Nephron progenitor cell (in vitro differentiated cells): ENCODE measurements at regions not wholly inside any gene's neighbourhood (a gene's known extent, or its start where the extent isn't known, plus 50 kb on each side); places are given as distances from the start of the nearest gene placed in this dataset.

Experiments
- DNase-seq: peaks from one replicate; pipeline ENCODE4 v3.0.0; 2021
- H3K27ac Mint-ChIP-seq: 2 replicates; pipeline ENCODE4 v1.8.0; 2021; ENCODE audit warnings: mild to moderate bottlenecking, moderate library complexity, mixed read lengths
- H3K27me3 Mint-ChIP-seq: 2 replicates; pipeline ENCODE4 v1.8.0; 2021; ENCODE audit warnings: mild to moderate bottlenecking, low read depth, mixed read lengths; ENCODE audit not compliant: poor library complexity
- H3K36me3 Mint-ChIP-seq: 2 replicates; pipeline ENCODE4 v1.8.0; 2021; ENCODE audit warnings: low read depth, mixed read lengths
- H3K4me1 Mint-ChIP-seq: 2 replicates; pipeline ENCODE4 v1.8.0; 2021; ENCODE audit warnings: mixed read lengths
- H3K4me3 Mint-ChIP-seq: 2 replicates; pipeline ENCODE4 v1.8.0; 2021; ENCODE audit warnings: mild to moderate bottlenecking, moderate library complexity, mixed read lengths
- H3K9me3 Mint-ChIP-seq: 2 replicates; pipeline ENCODE4 v1.8.0; 2021; ENCODE audit warnings: mild to moderate bottlenecking, moderate library complexity, mixed read lengths
- CTCF ChIP-seq: fragments of 200-600 bp; sonication (generic); IDR thresholded peaks from 2 replicates; pipeline ENCODE4 v1.5.0; 2021; ENCODE audit warnings: antibody characterized with exemption

- H3K27ac Mint-ChIP-seq: no peak overlapping the region
- no peaks in the 10 kb centered on the region for H3K36me3 Mint-ChIP-seq
- no peaks in the 10 kb centered on the region for H3K9me3 Mint-ChIP-seq
- DNase-seq: no peak
- no peaks in the 10 kb centered on the region for H3K4me1 Mint-ChIP-seq
- peaks cover 2% of the 10 kb centered on the region for H3K27me3 Mint-ChIP-seq
- H3K4me3 Mint-ChIP-seq: no peak overlapping the region
- no peak for TF ChIP-seq CTCF
Measured at GRCh38 chr7:54622696-54623309, 80.6 kb downstream of the VSTM2A start.
